HG02798 (cell line): ENCODE measurements at regions not wholly inside any gene's neighbourhood (a gene's known extent, or its start where the extent isn't known, plus 50 kb on each side); places are given as distances from the start of the nearest gene placed in this dataset.
"Not testable (repeated sequence)": the region's sequence is repeated elsewhere in the genome, so short reads cannot be mapped to it uniquely, and the experiment has no call there.

Experiments
- ATAC-seq: cut with Tn5 transposase; IDR thresholded peaks from one replicate; pipeline ENCODE4 v1.9.1; 2021; ENCODE audit warnings: mild to moderate bottlenecking; ENCODE audit not compliant: unreplicated experiment, poor library complexity

- peak; percentile 39 for ATAC-seq
Measured at GRCh38 chr5:124890442-124890841, 144.0 kb upstream of the ZNF608 start.

GRCh38 chr5:124891179-124891578, 144.7 kb upstream of the ZNF608 start:
- no peak for ATAC-seq

- ATAC-seq: no peak
Measured at GRCh38 chr5:124892185-124892848, 145.9 kb upstream of the ZNF608 start.

- ATAC-seq: no peak
Measured at GRCh38 chr5:124894541-124894940, 148.1 kb upstream of the ZNF608 start.

GRCh38 chr5:124895236-124895635, 148.8 kb upstream of the ZNF608 start:
- no peak for ATAC-seq

GRCh38 chr5:124901081-124901480, 154.6 kb upstream of the ZNF608 start:
- ATAC-seq: no peak

GRCh38 chr5:124902097-124902821, 155.8 kb upstream of the ZNF608 start:
- ATAC-seq: peak; percentile 100

GRCh38 chr5:124905256-124906130, 159.1 kb upstream of the ZNF608 start:
- no peak for ATAC-seq

GRCh38 chr5:124906339-124907097, 160.1 kb upstream of the ZNF608 start:
- no peak for ATAC-seq

- ATAC-seq: no peak
Measured at GRCh38 chr5:124907098-124907644, 160.7 kb upstream of the ZNF608 start.

- peak; percentile 76 for ATAC-seq
Measured at GRCh38 chr5:124908581-124909451, 162.4 kb upstream of the ZNF608 start.

GRCh38 chr5:124909734-124910133, 163.3 kb upstream of the ZNF608 start:
- ATAC-seq: no peak

GRCh38 chr5:124910354-124911016, 164.0 kb upstream of the ZNF608 start:
- ATAC-seq: peak; percentile 52

- ATAC-seq: no peak
Measured at GRCh38 chr5:124912638-124913328, 166.3 kb upstream of the ZNF608 start.

- ATAC-seq: no peak
Measured at GRCh38 chr5:124913329-124913653, 166.9 kb upstream of the ZNF608 start.

- ATAC-seq: not testable (repeated sequence)
Measured at GRCh38 chr5:124916313-124916712, 169.9 kb upstream of the ZNF608 start.

- no peak for ATAC-seq
Measured at GRCh38 chr5:124918618-124919017, 172.2 kb upstream of the ZNF608 start.

- no peak for ATAC-seq
Measured at GRCh38 chr5:124919076-124919475, 172.6 kb upstream of the ZNF608 start.
